CD4-positive, alpha-beta memory T cell (primary cell): ENCODE measurements at regions not wholly inside any gene's neighbourhood (a gene's known extent, or its start where the extent isn't known, plus 50 kb on each side); places are given as distances from the start of the nearest gene placed in this dataset.

Source experiments
- CTCF ChIA-PET: fragments of 350-600 bp; sonication (Branson Sonifier 250); formaldehyde crosslinking; loops from one replicate; lab custom pipeline; 2021; ENCODE audit warnings: inconsistent platforms; ENCODE audit not compliant: partially characterized antibody; lab: Charles Lee
- POLR2A ChIA-PET: fragments of 350-600 bp; sonication (Branson Sonifier 250); formaldehyde crosslinking; loops from one replicate; lab custom pipeline; 2021; ENCODE audit not compliant: partially characterized antibody; lab: Charles Lee
- DNase-seq, 5 donors: peaks; one replicate each; pipeline versions ENCODE4 v3.0.0 to v3.0.0-alpha.2; 2020 to 2022; ENCODE audit warnings: mixed read lengths in 1 of 5
- H3K27ac ChIP-seq: one replicate; pipeline ENCODE4 v1.7.0; 2013; ENCODE audit warnings: low read depth, low read length
- H3K27me3 ChIP-seq: 2 replicates; pipeline ENCODE4 v1.7.0; 2013; ENCODE audit warnings: mild to moderate bottlenecking, low read length, moderate library complexity; ENCODE audit not compliant: insufficient read depth
- H3K36me3 ChIP-seq: 2 replicates; pipeline ENCODE4 v1.7.0; 2013; ENCODE audit warnings: mild to moderate bottlenecking, low read length, moderate library complexity; ENCODE audit not compliant: insufficient read depth
- H3K4me1 ChIP-seq: 2 replicates; pipeline ENCODE4 v1.7.0; 2013; ENCODE audit warnings: mild to moderate bottlenecking, low read length, moderate library complexity; ENCODE audit not compliant: insufficient read depth
- H3K4me3 ChIP-seq, 2 donors: one replicate each; pipeline ENCODE4 v1.7.0; 2013; ENCODE audit warnings: low read length in 2 of 2, mild to moderate bottlenecking in 1 of 2
- H3K9me3 ChIP-seq, 2 donors: one replicate each; pipeline ENCODE4 v1.7.0; 2013; ENCODE audit warnings: low read length in 2 of 2, control low read depth in 1 of 2; ENCODE audit not compliant: control insufficient read depth in 1 of 2
- H3K27ac Mint-ChIP-seq, 7 donors: one replicate each; pipeline ENCODE4 v1.8.0; 2020 to 2021; ENCODE audit warnings: mixed read lengths in 7 of 7, mild to moderate bottlenecking in 6 of 7, inconsistent platforms in 3 of 7, moderate library complexity in 3 of 7
- H3K27me3 Mint-ChIP-seq, 2 donors: one replicate each; pipeline ENCODE4 v1.8.0; 2020 to 2021; ENCODE audit warnings: mixed read lengths in 2 of 2
- H3K36me3 Mint-ChIP-seq, 2 donors: one replicate each; pipeline ENCODE4 v1.8.0; 2020 to 2021; ENCODE audit warnings: mixed read lengths in 2 of 2, inconsistent platforms in 1 of 2, mild to moderate bottlenecking in 1 of 2
- H3K4me1 Mint-ChIP-seq, 4 donors: one replicate each; pipeline ENCODE4 v1.8.0; 2020 to 2021; ENCODE audit warnings: mixed read lengths in 4 of 4, mild to moderate bottlenecking in 1 of 4
- H3K4me3 Mint-ChIP-seq, 8 donors: one replicate each; pipeline ENCODE4 v1.8.0; 2020 to 2021; ENCODE audit warnings: mixed read lengths in 8 of 8, mild to moderate bottlenecking in 7 of 8, moderate library complexity in 6 of 8, inconsistent platforms in 3 of 8
- H3K9me3 Mint-ChIP-seq, 8 donors: one replicate each; pipeline ENCODE4 v1.8.0; 2020 to 2021; ENCODE audit warnings: mixed read lengths in 8 of 8, mild to moderate bottlenecking in 5 of 8, inconsistent platforms in 3 of 8, moderate library complexity in 1 of 8
- intact Hi-C: fragments of 100-400 bp; cut with micrococcal nuclease; formaldehyde crosslinking; loops from one replicate; pipeline ENCODE4 v1.15.1; 2023

- CTCF ChIA-PET = interaction anchor here (1.3 to 3.9 kb wide), 8 partner anchors 8 to 124 kb away, joined by 3 to 22 read pairs (median 8); no protein-coding TSS in a partner anchor
- peak overlapping the region; percentile 94 to 100 for H3K4me3 ChIP-seq
- POLR2A ChIA-PET = interaction anchor here (2.1 to 97.0 kb wide), 8 partner anchors 13 to 126 kb away, joined by 12 to 6031 read pairs (median 174); no protein-coding TSS in a partner anchor
- H3K27ac Mint-ChIP-seq = peak overlapping the region; percentile 81 to 100 (median 98)
- no peak for DNase-seq
- H3K27me3 Mint-ChIP-seq = no peaks in the 10 kb centered on the region
- H3K9me3 Mint-ChIP-seq = peaks cover 0 to 3% (median 0%) of the 10 kb centered on the region in 8 donors
- H3K36me3 Mint-ChIP-seq = peaks cover 26 to 66% of the 10 kb centered on the region in 2 donors
- H3K9me3 ChIP-seq = no peaks in the 10 kb centered on the region
- H3K27me3 ChIP-seq = no peaks in the 10 kb centered on the region
- H3K27ac ChIP-seq = peak overlapping the region; percentile 73
- intact Hi-C loops = loop anchor here (5.0 kb wide), 2 partner anchors 37 to 53 kb away; no protein-coding TSS in a partner anchor
- H3K36me3 ChIP-seq = peaks cover 6% of the 10 kb centered on the region
- H3K4me1 ChIP-seq = peaks cover 61% of the 10 kb centered on the region
- peak overlapping the region; percentile 90 to 100 (median 96) for H3K4me3 Mint-ChIP-seq
- H3K4me1 Mint-ChIP-seq = peaks cover 21 to 92% (median 46%) of the 10 kb centered on the region in 4 donors
Measured at GRCh38 chr17:77455111-77455890, 314.5 kb downstream of the SEC14L1 start.

GRCh38 chr17:77455891-77456260 is 315.1 kb downstream of the SEC14L1 start:
- H3K36me3 Mint-ChIP-seq = peaks cover 26 to 64% of the 10 kb centered on the region in 2 donors

GRCh38 chr17:77456271-77456950 is 315.6 kb downstream of the SEC14L1 start:
- DNase-seq = peak in 3 of 5 donors; percentile 57 to 76 (median 60)
- ChIA-PET CTCF (interaction anchor here (1.1 to 2.4 kb wide), 3 partner anchors 12 to 25 kb away, joined by 5 to 22 read pairs (median 6); no protein-coding TSS in a partner anchor), POLR2A (interaction anchor here (0.7 to 71.9 kb wide), 8 partner anchors 10 to 128 kb away, joined by 3 to 6031 read pairs (median 12); no protein-coding TSS in a partner anchor)
- Histone ChIP-seq H3K27me3 (no peaks in the 10 kb centered on the region), H3K4me3 (peak overlapping the region; percentile 73 to 94), H3K4me1 (peaks cover 68% of the 10 kb centered on the region), H3K36me3 (peaks cover 6% of the 10 kb centered on the region), H3K9me3 (no peaks in the 10 kb centered on the region), H3K27ac (peak overlapping the region; percentile 73)
- H3K27ac Mint-ChIP-seq = peak overlapping the region; percentile 81 to 100 (median 98)
- peaks cover 0 to 3% (median 0%) of the 10 kb centered on the region in 8 donors for H3K9me3 Mint-ChIP-seq
- peak overlapping the region; percentile 90 to 100 (median 96) for H3K4me3 Mint-ChIP-seq
- no peaks in the 10 kb centered on the region for H3K27me3 Mint-ChIP-seq
- H3K4me1 Mint-ChIP-seq = peaks cover 25 to 92% (median 49%) of the 10 kb centered on the region in 4 donors
- H3K36me3 Mint-ChIP-seq = peaks cover 26 to 63% of the 10 kb centered on the region in 2 donors
- intact Hi-C loops = loop anchor here (5.0 kb wide), 2 partner anchors 36 to 54 kb away; no protein-coding TSS in a partner anchor

More at GRCh38 chr17:77455891-77456260, 315.1 kb downstream of the SEC14L1 start:
- DNase-seq = no peak
- Mint-ChIP-seq H3K9me3 (peaks cover 0 to 3% (median 0%) of the 10 kb centered on the region in 8 donors), H3K27me3 (no peaks in the 10 kb centered on the region), H3K4me3 (peak overlapping the region; percentile 90 to 100 (median 96)), H3K27ac (peak overlapping the region; percentile 81 to 100 (median 98)), H3K4me1 (peaks cover 23 to 93% (median 47%) of the 10 kb centered on the region in 4 donors)
- ChIA-PET POLR2A (interaction anchor here (1.8 to 71.9 kb wide), 4 partner anchors 10 to 127 kb away, joined by 14 to 6031 read pairs (median 236); no protein-coding TSS in a partner anchor), CTCF (no interaction called here)
- Histone ChIP-seq H3K4me1 (peaks cover 63% of the 10 kb centered on the region), H3K9me3 (no peaks in the 10 kb centered on the region), H3K4me3 (peak overlapping the region; percentile 94 to 100), H3K27ac (peak overlapping the region; percentile 73), H3K36me3 (peaks cover 6% of the 10 kb centered on the region), H3K27me3 (no peaks in the 10 kb centered on the region)
- intact Hi-C loops = loop anchor here (5.0 kb wide), 2 partner anchors 36 to 54 kb away; no protein-coding TSS in a partner anchor

- CTCF ChIA-PET = interaction anchor here (0.8 to 2.4 kb wide), 4 partner anchors 12 to 57 kb away, joined by 4 to 22 read pairs (median 6); no protein-coding TSS in a partner anchor
Measured at GRCh38 chr17:77456951-77457548, 316.3 kb downstream of the SEC14L1 start.

GRCh38 chr17:77457572-77458201 is 316.9 kb downstream of the SEC14L1 start:
- Mint-ChIP-seq H3K9me3 (peaks cover 0 to 3% (median 0%) of the 10 kb centered on the region in 8 donors), H3K27ac (peak overlapping the region; percentile 90 to 100 (median 98)), H3K4me1 (peaks cover 34 to 92% (median 58%) of the 10 kb centered on the region in 4 donors), H3K4me3 (peak overlapping the region; percentile 90 to 100 (median 96)), H3K36me3 (peaks cover 21 to 55% of the 10 kb centered on the region in 2 donors), H3K27me3 (no peaks in the 10 kb centered on the region)
- peaks cover 78% of the 10 kb centered on the region for H3K4me1 ChIP-seq
- intact Hi-C loops = loop anchor here (1.0 to 5.0 kb wide), 4 partner anchors 8 to 55 kb away; no protein-coding TSS in a partner anchor
- peak overlapping the region; percentile 73 for H3K27ac ChIP-seq
- peak overlapping the region; percentile 73 to 94 for H3K4me3 ChIP-seq
- H3K27me3 ChIP-seq = no peaks in the 10 kb centered on the region
- peak in 2 of 5 donors; percentile 31 to 62 for DNase-seq
- H3K9me3 ChIP-seq = no peaks in the 10 kb centered on the region
- peaks cover 6% of the 10 kb centered on the region for H3K36me3 ChIP-seq
- POLR2A ChIA-PET = interaction anchor here (1.3 to 71.9 kb wide), 8 partner anchors 8 to 672 kb away, joined by 3 to 6031 read pairs (median 44); no protein-coding TSS in a partner anchor
- CTCF ChIA-PET = interaction anchor here (0.8 to 2.4 kb wide), 8 partner anchors 9 to 126 kb away, joined by 3 to 22 read pairs (median 4); no protein-coding TSS in a partner anchor

More at GRCh38 chr17:77456951-77457548, 316.3 kb downstream of the SEC14L1 start:
- H3K27me3 Mint-ChIP-seq = no peaks in the 10 kb centered on the region
- Histone ChIP-seq H3K9me3 (no peaks in the 10 kb centered on the region), H3K27me3 (no peaks in the 10 kb centered on the region), H3K4me1 (peaks cover 74% of the 10 kb centered on the region), H3K36me3 (peaks cover 6% of the 10 kb centered on the region), H3K4me3 (peak overlapping the region; percentile 73 to 94), H3K27ac (peak overlapping the region; percentile 73)
- peaks cover 31 to 92% (median 55%) of the 10 kb centered on the region in 4 donors for H3K4me1 Mint-ChIP-seq
- peak overlapping the region; percentile 90 to 100 (median 96) for H3K4me3 Mint-ChIP-seq
- peak overlapping the region; percentile 90 to 100 (median 98) for H3K27ac Mint-ChIP-seq
- DNase-seq = peak in 1 of 5 donors; percentile 64
- peaks cover 0 to 3% (median 0%) of the 10 kb centered on the region in 8 donors for H3K9me3 Mint-ChIP-seq
- peaks cover 26 to 61% of the 10 kb centered on the region in 2 donors for H3K36me3 Mint-ChIP-seq
- intact Hi-C loops = loop anchor here (1.0 to 5.0 kb wide), 3 partner anchors 8 to 55 kb away; no protein-coding TSS in a partner anchor
- POLR2A ChIA-PET = interaction anchor here (0.7 to 71.9 kb wide), 8 partner anchors 9 to 128 kb away, joined by 3 to 6031 read pairs (median 12); no protein-coding TSS in a partner anchor
